GM12878 (cell line): ENCODE measurements at regions not wholly inside any gene's neighbourhood (a gene's known extent, or its start where the extent isn't known, plus 50 kb on each side); places are given as distances from the start of the nearest gene placed in this dataset.

Source experiments
- CBX3 ChIP-seq: fragments of 200-600 bp; sonication (generic); IDR thresholded peaks from 2 replicates; pipeline ENCODE4 v1.6.1; 2016; ENCODE audit warnings: low read depth, borderline replicate concordance
- CEBPB ChIP-seq, 2 experiments: fragments of 150-350 bp in 1 of 2; IDR thresholded peaks; 2 replicates each; pipeline ENCODE4 v1.6.1; 2012 to 2014; ENCODE audit warnings: low read depth in 2 of 2, low read length in 2 of 2, borderline replicate concordance in 1 of 2, inconsistent platforms in 1 of 2
- CTCF ChIP-seq, 3 experiments: IDR thresholded peaks in 2 of 3; conservative IDR thresholded peaks in 1 of 3; 2 replicates each; pipeline ENCODE4 v1.5.1; 2011; ENCODE audit warnings: low read depth in 3 of 3, low read length in 3 of 3, mild to moderate bottlenecking in 3 of 3, control low read depth in 2 of 3, moderate library complexity in 2 of 3, inconsistent platforms in 1 of 3, mixed read lengths in 1 of 3; ENCODE audit not compliant: control insufficient read depth in 2 of 3, insufficient read depth in 1 of 3; ENCODE audit errors: extremely low read depth in 1 of 3
- GATAD2B ChIP-seq: fragments of 450-650 bp; conservative IDR thresholded peaks from 2 replicates; pipeline ENCODE4 v1.6.1; 2017; ENCODE audit warnings: low read depth, mild to moderate bottlenecking, moderate library complexity
- POLR2A ChIP-seq: IDR thresholded peaks from 2 replicates; pipeline ENCODE4 v1.6.1; 2011; ENCODE audit warnings: low read depth, mild to moderate bottlenecking, low read length
- POLR2AphosphoS5 ChIP-seq: IDR thresholded peaks from 2 replicates; pipeline ENCODE4 v1.6.1; 2011; ENCODE audit warnings: mild to moderate bottlenecking, low read length, inconsistent platforms
- SIN3A ChIP-seq: IDR thresholded peaks from 2 replicates; pipeline ENCODE4 v1.6.1; 2012; ENCODE audit warnings: low read depth, low read length, improper control_type of control experiment
- ZBTB33 ChIP-seq: fragments of 450-650 bp; IDR thresholded peaks from 2 replicates; pipeline ENCODE4 v1.6.1; 2017; ENCODE audit warnings: mild to moderate bottlenecking
- TF ChIP-seq, protein P1 (sequence below): fragments of 450-650 bp; formaldehyde crosslinking; IDR thresholded peaks from 2 replicates; pipeline ENCODE4 v1.4.0; 2020; ENCODE audit warnings: mild to moderate bottlenecking, moderate library complexity

GRCh38 chrX:20522420-20522819 lies 255.7 kb upstream of the RPS6KA3 start:
- no peak for TF ChIP-seq POLR2A
- TF ChIP-seq ZBTB33, result no peak
- no peak for TF ChIP-seq CBX3
- TF ChIP-seq CTCF (IDR thresholded peaks at IDR 0.05 in 2 of 3, conservative IDR thresholded peaks at IDR 0.05 in 1 of 3; ENCODE audit: control insufficient read depth in 2 of 3, extremely low read depth in 1 of 3, insufficient read depth in 1 of 3, low read depth in 3 of 3, low read length in 3 of 3), result no peak
- TF ChIP-seq POLR2AphosphoS5, result no peak
- TF ChIP-seq GATAD2B, result no peak
- TF ChIP-seq, protein P1, sequence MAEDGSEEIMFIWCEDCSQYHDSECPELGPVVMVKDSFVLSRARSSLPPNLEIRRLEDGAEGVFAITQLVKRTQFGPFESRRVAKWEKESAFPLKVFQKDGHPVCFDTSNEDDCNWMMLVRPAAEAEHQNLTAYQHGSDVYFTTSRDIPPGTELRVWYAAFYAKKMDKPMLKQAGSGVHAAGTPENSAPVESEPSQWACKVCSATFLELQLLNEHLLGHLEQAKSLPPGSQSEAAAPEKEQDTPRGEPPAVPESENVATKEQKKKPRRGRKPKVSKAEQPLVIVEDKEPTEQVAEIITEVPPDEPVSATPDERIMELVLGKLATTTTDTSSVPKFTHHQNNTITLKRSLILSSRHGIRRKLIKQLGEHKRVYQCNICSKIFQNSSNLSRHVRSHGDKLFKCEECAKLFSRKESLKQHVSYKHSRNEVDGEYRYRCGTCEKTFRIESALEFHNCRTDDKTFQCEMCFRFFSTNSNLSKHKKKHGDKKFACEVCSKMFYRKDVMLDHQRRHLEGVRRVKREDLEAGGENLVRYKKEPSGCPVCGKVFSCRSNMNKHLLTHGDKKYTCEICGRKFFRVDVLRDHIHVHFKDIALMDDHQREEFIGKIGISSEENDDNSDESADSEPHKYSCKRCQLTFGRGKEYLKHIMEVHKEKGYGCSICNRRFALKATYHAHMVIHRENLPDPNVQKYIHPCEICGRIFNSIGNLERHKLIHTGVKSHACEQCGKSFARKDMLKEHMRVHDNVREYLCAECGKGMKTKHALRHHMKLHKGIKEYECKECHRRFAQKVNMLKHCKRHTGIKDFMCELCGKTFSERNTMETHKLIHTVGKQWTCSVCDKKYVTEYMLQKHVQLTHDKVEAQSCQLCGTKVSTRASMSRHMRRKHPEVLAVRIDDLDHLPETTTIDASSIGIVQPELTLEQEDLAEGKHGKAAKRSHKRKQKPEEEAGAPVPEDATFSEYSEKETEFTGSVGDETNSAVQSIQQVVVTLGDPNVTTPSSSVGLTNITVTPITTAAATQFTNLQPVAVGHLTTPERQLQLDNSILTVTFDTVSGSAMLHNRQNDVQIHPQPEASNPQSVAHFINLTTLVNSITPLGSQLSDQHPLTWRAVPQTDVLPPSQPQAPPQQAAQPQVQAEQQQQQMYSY (CRISPR knock-in tag), result no peak
- no peak for TF ChIP-seq CEBPB (IDR thresholded peaks at IDR 0.05; ENCODE audit: borderline replicate concordance in 1 of 2, low read depth in 2 of 2, low read length in 2 of 2)
- TF ChIP-seq SIN3A, result no peak
